T-cell (primary cell): ENCODE measurements at regions not wholly inside any gene's neighbourhood (a gene's known extent, or its start where the extent isn't known, plus 50 kb on each side); places are given as distances from the start of the nearest gene placed in this dataset.

Source experiments
- ATAC-seq, 4 experiments: fragments of 200-7000 bp in 3 of 4; fragments of 150-1000 bp in 1 of 4; cut with Tn5 transposase; replicated peaks in 1 of 4; 1 replicate in 3 of 4; 2 replicates in 1 of 4; pipeline ENCODE4 v1.10.0; 2021; ENCODE audit warnings: moderate library complexity in 3 of 4, mild to moderate bottlenecking in 2 of 4, moderate number of reproducible peaks in 1 of 4
- CTCF ChIA-PET, 2 donors: fragments of 300-600 bp; sonication (Branson Sonifier 250); formaldehyde crosslinking; loops; one replicate each; lab custom pipeline; 2022; ENCODE audit warnings: antibody characterized with exemption in 2 of 2; lab: Charles Lee
- POLR2A ChIA-PET, 2 donors: fragments of 300-600 bp; sonication (Branson Sonifier 250); formaldehyde crosslinking; loops; one replicate each; lab custom pipeline; 2022; ENCODE audit warnings: antibody characterized with exemption in 2 of 2; lab: Charles Lee
- DNase-seq, 35 experiments: peaks; one replicate each; pipeline versions ENCODE4 v3.0.0 to v3.0.0-alpha.2; 2013 to 2023
- H3K27ac ChIP-seq: one replicate; pipeline ENCODE4 v1.5.1; 2013; ENCODE audit warnings: low read length
- H3K27me3 ChIP-seq, 2 experiments: replicated peaks in 1 of 2; 1 replicate in 1 of 2; 2 replicates in 1 of 2; pipeline versions ENCODE4 v1.6.1 to v1.7.0; 2013; ENCODE audit warnings: low read length in 1 of 2, mixed read lengths in 1 of 2; ENCODE audit not compliant: control insufficient read depth in 2 of 2, insufficient read depth in 2 of 2; ENCODE audit errors: extremely low read depth in 1 of 2
- H3K36me3 ChIP-seq, 2 donors: 1 replicate in 1 of 2; 2 replicates in 1 of 2; pipeline versions ENCODE4 v1.6.1 to v1.7.0; 2013; ENCODE audit warnings: low read length in 1 of 2; ENCODE audit not compliant: control insufficient read depth in 2 of 2, insufficient read depth in 1 of 2; ENCODE audit errors: extremely low read depth in 1 of 2
- H3K4me1 ChIP-seq, 2 experiments: 1 replicate in 1 of 2; 2 replicates in 1 of 2; pipeline versions ENCODE4 v1.6.1 to v1.7.0; 2013; ENCODE audit warnings: low read length in 2 of 2, mixed read lengths in 1 of 2; ENCODE audit not compliant: insufficient read depth in 2 of 2, control insufficient read depth in 1 of 2; ENCODE audit errors: extremely low read depth in 1 of 2
- H3K4me3 ChIP-seq, 2 donors: 1 replicate in 1 of 2; 2 replicates in 1 of 2; pipeline versions ENCODE4 v1.5.1 to v1.7.0; 2013; ENCODE audit warnings: mild to moderate bottlenecking in 2 of 2, low read length in 1 of 2, moderate library complexity in 1 of 2; ENCODE audit not compliant: control insufficient read depth in 1 of 2; ENCODE audit errors: extremely low read depth in 1 of 2
- H3K9me3 ChIP-seq: 2 replicates; pipeline ENCODE4 v1.7.0; 2013
- H3K27ac Mint-ChIP-seq, 2 donors: one replicate each; pipeline ENCODE4 v1.8.0; 2020 to 2021; ENCODE audit warnings: mild to moderate bottlenecking in 2 of 2, mixed read lengths in 2 of 2
- H3K27me3 Mint-ChIP-seq, 2 donors: one replicate each; pipeline ENCODE4 v1.8.0; 2021 to 2022; ENCODE audit warnings: mixed read lengths in 2 of 2
- H3K36me3 Mint-ChIP-seq: one replicate; pipeline ENCODE4 v1.8.0; 2021; ENCODE audit warnings: mixed read lengths
- H3K4me1 Mint-ChIP-seq, 3 donors: one replicate each; pipeline ENCODE4 v1.8.0; 2020 to 2022; ENCODE audit warnings: mixed read lengths in 3 of 3, mild to moderate bottlenecking in 1 of 3
- H3K4me3 Mint-ChIP-seq, 3 donors: one replicate each; pipeline ENCODE4 v1.8.0; 2020 to 2022; ENCODE audit warnings: mild to moderate bottlenecking in 3 of 3, mixed read lengths in 3 of 3, moderate library complexity in 3 of 3
- H3K9me3 Mint-ChIP-seq, 3 donors: one replicate each; pipeline ENCODE4 v1.8.0; 2020 to 2022; ENCODE audit warnings: mixed read lengths in 3 of 3
- WGBS: methylation state at CpG from one replicate; pipeline ENCODE4 v1.1.5; 2013; ENCODE audit warnings: missing lambda C conversion rate; ENCODE audit not compliant: insufficient coverage; 5-methylcytosine and 5-hydroxymethylcytosine counted together

GRCh38 chr12:111155521-111155920 is 213.4 kb downstream of the PHETA1 start:
- WGBS, result 94% methylated on average over 3 of the region's 8 CpGs
- H3K4me3 ChIP-seq, result no peak overlapping the region
- Mint-ChIP-seq H3K9me3 (no peaks in the 10 kb centered on the region), H3K4me3 (no peak overlapping the region), H3K4me1 (no peaks in the 10 kb centered on the region), H3K27me3 (peaks cover 3 to 7% of the 10 kb centered on the region in 2 donors), H3K36me3 (no peaks in the 10 kb centered on the region), H3K27ac (no peak overlapping the region)
- H3K9me3 ChIP-seq, result no peaks in the 10 kb centered on the region
- H3K27me3 ChIP-seq, result peaks cover 0 to 17% of the 10 kb centered on the region in 2 experiments
- ChIA-PET CTCF (no interaction called here), POLR2A (no interaction called here)
- no peaks in the 10 kb centered on the region for H3K36me3 ChIP-seq
- H3K4me1 ChIP-seq, result no peaks in the 10 kb centered on the region
- DNase-seq (no peak), ATAC-seq (no peak)
- H3K27ac ChIP-seq, result no peak overlapping the region

- Mint-ChIP-seq H3K9me3 (no peaks in the 10 kb centered on the region), H3K36me3 (no peaks in the 10 kb centered on the region), H3K27ac (no peak overlapping the region), H3K4me1 (no peaks in the 10 kb centered on the region), H3K27me3 (peaks cover under 1 to 5% of the 10 kb centered on the region in 2 donors), H3K4me3 (no peak overlapping the region)
- ChIA-PET CTCF (no interaction called here), POLR2A (no interaction called here)
- H3K27me3 ChIP-seq, result peaks cover 0 to 21% of the 10 kb centered on the region in 2 experiments
- H3K36me3 ChIP-seq, result no peaks in the 10 kb centered on the region
- no peak overlapping the region for H3K4me3 ChIP-seq
- H3K4me1 ChIP-seq, result no peaks in the 10 kb centered on the region
- H3K9me3 ChIP-seq, result no peaks in the 10 kb centered on the region
- H3K27ac ChIP-seq, result no peak overlapping the region
- DNase-seq (no peak), ATAC-seq (no peak)
- 50% methylated on average over 1 of the region's 3 CpGs for WGBS
Measured at GRCh38 chr12:111155020-111155419, 213.9 kb downstream of the PHETA1 start.

- Histone ChIP-seq H3K4me3 (no peak overlapping the region), H3K4me1 (no peaks in the 10 kb centered on the region), H3K27ac (no peak overlapping the region), H3K36me3 (no peaks in the 10 kb centered on the region), H3K27me3 (peaks cover 0 to 21% of the 10 kb centered on the region in 2 experiments), H3K9me3 (no peaks in the 10 kb centered on the region)
- peaks cover 0 to 4% of the 10 kb centered on the region in 2 donors for H3K27me3 Mint-ChIP-seq
- 77% methylated on average over 19 of the region's 19 CpGs for WGBS
- no peak overlapping the region for H3K27ac Mint-ChIP-seq
- DNase-seq (no peak), ATAC-seq (no peak)
- CTCF ChIA-PET, result no interaction called here
- H3K9me3 Mint-ChIP-seq, result no peaks in the 10 kb centered on the region
- no peaks in the 10 kb centered on the region for H3K4me1 Mint-ChIP-seq
- H3K36me3 Mint-ChIP-seq, result no peaks in the 10 kb centered on the region
- POLR2A ChIA-PET, result no interaction called here
- no peak overlapping the region for H3K4me3 Mint-ChIP-seq
Measured at GRCh38 chr12:111154147-111154834, 214.6 kb downstream of the PHETA1 start.

DNA sequence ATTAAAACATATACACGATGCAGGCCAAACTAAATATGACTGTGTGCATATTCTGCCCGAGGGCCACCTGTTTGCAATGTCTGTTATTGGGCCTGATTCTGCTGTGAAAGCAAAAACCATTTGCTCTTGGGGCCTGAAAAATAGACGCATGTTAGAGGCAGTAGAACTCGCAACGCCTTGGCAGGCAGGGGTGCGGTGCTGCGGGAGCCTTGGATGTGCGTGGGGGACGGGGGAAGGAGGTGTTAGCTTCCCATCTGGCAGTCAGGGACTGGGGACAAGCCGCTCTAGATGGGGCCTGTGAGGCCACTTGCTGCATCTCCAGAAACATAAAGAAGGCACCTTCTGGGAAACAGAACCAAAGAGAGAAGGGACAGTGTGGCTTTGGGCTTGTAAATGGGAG is 216.3 kb downstream of the PHETA1 start:
- peaks cover 4% of the 10 kb centered on the region in 3 donors for H3K9me3 Mint-ChIP-seq
- ChIA-PET POLR2A (no interaction called here), CTCF (no interaction called here)
- no peak overlapping the region for H3K4me3 Mint-ChIP-seq
- H3K36me3 Mint-ChIP-seq, result no peaks in the 10 kb centered on the region
- no peak overlapping the region for H3K4me3 ChIP-seq
- no peak overlapping the region for H3K27ac ChIP-seq
- no peaks in the 10 kb centered on the region for H3K9me3 ChIP-seq
- H3K27me3 ChIP-seq, result peaks cover 0 to 26% of the 10 kb centered on the region in 2 experiments
- DNase-seq (no peak), ATAC-seq (no peak)
- no peaks in the 10 kb centered on the region for H3K4me1 Mint-ChIP-seq
- no peaks in the 10 kb centered on the region for H3K36me3 ChIP-seq
- peaks cover 0 to 7% of the 10 kb centered on the region in 2 donors for H3K27me3 Mint-ChIP-seq
- no peak overlapping the region for H3K27ac Mint-ChIP-seq
- 89% methylated on average over 9 of the region's 10 CpGs for WGBS
- H3K4me1 ChIP-seq, result no peaks in the 10 kb centered on the region

DNA sequence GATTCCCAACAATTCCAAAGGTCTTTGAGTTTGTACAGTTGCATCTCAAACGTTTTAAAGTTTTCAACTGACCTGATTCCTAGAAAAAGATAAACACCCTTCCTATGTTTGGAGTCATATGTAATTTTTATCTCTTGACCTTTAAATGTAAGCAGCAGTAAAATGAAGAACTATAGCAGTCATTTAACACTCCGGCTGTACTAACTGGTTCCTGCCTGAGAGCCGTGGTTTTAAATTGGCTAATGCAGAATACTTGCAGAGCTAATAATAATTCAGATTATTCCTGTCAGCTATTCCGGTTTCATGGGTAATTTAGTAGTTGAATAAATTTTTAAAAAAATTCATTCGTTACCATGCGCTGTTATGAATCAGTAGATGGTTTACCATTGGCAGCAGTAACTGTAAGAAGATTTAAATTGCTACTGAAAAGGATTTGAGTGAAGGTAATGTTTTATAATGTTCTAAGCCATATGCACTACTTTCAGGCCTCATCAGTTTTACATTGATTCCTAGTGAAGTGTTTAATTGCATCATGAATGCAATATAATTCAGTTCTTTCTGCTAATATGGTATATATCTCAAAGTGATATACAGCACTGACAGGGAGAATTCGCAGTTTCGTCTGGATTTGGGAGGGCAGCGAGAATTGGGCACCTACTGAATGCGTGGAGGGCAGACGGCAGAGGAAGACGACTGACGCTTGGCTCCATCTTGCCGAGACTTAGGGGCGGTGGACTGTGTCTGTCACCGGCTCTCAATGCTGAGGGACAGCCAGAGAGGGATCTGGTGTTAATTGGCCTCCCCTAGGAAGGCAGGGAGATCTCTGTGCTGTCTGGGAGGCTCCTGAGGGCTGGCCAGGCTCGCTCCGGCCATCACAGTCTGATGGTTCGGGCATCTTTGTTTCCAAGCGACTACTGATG is 217.7 kb downstream of the PHETA1 start:
- 86% methylated on average over 14 of the region's 20 CpGs for WGBS
- H3K27me3 Mint-ChIP-seq, result peaks cover 2 to 6% of the 10 kb centered on the region in 2 donors
- POLR2A ChIA-PET, result no interaction called here

GRCh38 chr12:111150360-111150759 is 218.5 kb downstream of the PHETA1 start:
- Mint-ChIP-seq H3K4me1 (no peaks in the 10 kb centered on the region), H3K4me3 (no peak overlapping the region), H3K27me3 (peaks cover 3 to 6% of the 10 kb centered on the region in 2 donors), H3K27ac (no peak overlapping the region), H3K36me3 (no peaks in the 10 kb centered on the region), H3K9me3 (peaks cover 4% of the 10 kb centered on the region in 3 donors)
- WGBS, result 0% methylated on average over 1 of the region's 7 CpGs
- Histone ChIP-seq H3K36me3 (no peaks in the 10 kb centered on the region), H3K27me3 (peaks cover 0 to 26% of the 10 kb centered on the region in 2 experiments), H3K27ac (no peak overlapping the region), H3K4me3 (no peak overlapping the region), H3K4me1 (no peaks in the 10 kb centered on the region), H3K9me3 (no peaks in the 10 kb centered on the region)
- ATAC-seq, result no peak
- DNase-seq, result no peak
- ChIA-PET CTCF (no interaction called here), POLR2A (no interaction called here)

More for the DNA sequence above, 217.7 kb downstream of the PHETA1 start:
- H3K9me3 ChIP-seq, result no peaks in the 10 kb centered on the region
- peaks cover 4% of the 10 kb centered on the region in 3 donors for H3K9me3 Mint-ChIP-seq
- no peaks in the 10 kb centered on the region for H3K4me1 Mint-ChIP-seq
- H3K4me1 ChIP-seq, result no peaks in the 10 kb centered on the region
- CTCF ChIA-PET, result no interaction called here
- peaks cover 0 to 28% of the 10 kb centered on the region in 2 experiments for H3K27me3 ChIP-seq
- DNase-seq, result no peak
- H3K27ac ChIP-seq, result no peak overlapping the region
- no peaks in the 10 kb centered on the region for H3K36me3 ChIP-seq
- no peak overlapping the region for H3K4me3 Mint-ChIP-seq
- no peak overlapping the region for H3K27ac Mint-ChIP-seq
- ATAC-seq, result no peak
- no peaks in the 10 kb centered on the region for H3K36me3 Mint-ChIP-seq
- no peak overlapping the region for H3K4me3 ChIP-seq
